H1 (cell line): ENCODE measurements at regions not wholly inside any gene's neighbourhood (a gene's known extent, or its start where the extent isn't known, plus 50 kb on each side); places are given as distances from the start of the nearest gene placed in this dataset.

Experiments
- ATF2 ChIP-seq: IDR thresholded peaks from 2 replicates; pipeline ENCODE4 v1.6.1; 2012; ENCODE audit warnings: low read length, inconsistent platforms
- CEBPB ChIP-seq: IDR thresholded peaks from 2 replicates; pipeline ENCODE4 v1.6.1; 2012; ENCODE audit warnings: low read depth, low read length
- CREB1 ChIP-seq: IDR thresholded peaks from 2 replicates; pipeline ENCODE4 v1.6.1; 2012; ENCODE audit warnings: inconsistent platforms
- EZH2 ChIP-seq: fragments of 200-600 bp; sonication (generic); IDR thresholded peaks from 2 replicates; pipeline ENCODE4 v1.7.1; 2012; ENCODE audit warnings: low read depth, mild to moderate bottlenecking, moderate library complexity, low read length, inconsistent platforms; ENCODE audit not compliant: severe bottlenecking
- HDAC2 ChIP-seq, 2 experiments: fragments of 300-600 bp in 1 of 2; sonication (generic) in 1 of 2; IDR thresholded peaks; 2 replicates each; pipeline ENCODE4 v1.6.1; 2011 to 2012; ENCODE audit warnings: low read depth in 2 of 2, low read length in 2 of 2, mild to moderate bottlenecking in 2 of 2, moderate library complexity in 2 of 2, borderline replicate concordance in 1 of 2, inconsistent platforms in 1 of 2
- PHF8 ChIP-seq: fragments of 200-600 bp; sonication (generic); conservative IDR thresholded peaks from 2 replicates; pipeline ENCODE4 v1.7.1; 2012; ENCODE audit warnings: low read depth, mild to moderate bottlenecking, inconsistent platforms, low read length, moderate library complexity
- POLR2A ChIP-seq, 2 experiments: IDR thresholded peaks; 1 replicate in 1 of 2; 2 replicates in 1 of 2; pipeline ENCODE4 v1.6.1; 2011; ENCODE audit warnings: low read depth in 2 of 2, low read length in 2 of 2, mild to moderate bottlenecking in 2 of 2; ENCODE audit errors: control extremely low read depth in 1 of 2
- SAP30 ChIP-seq: fragments of 300-600 bp; sonication (generic); IDR thresholded peaks from 2 replicates; pipeline ENCODE4 v1.7.1; 2012; ENCODE audit warnings: low read length, moderate library complexity, mild to moderate bottlenecking, inconsistent platforms; ENCODE audit not compliant: insufficient read depth, insufficient replicate concordance
- SIN3A ChIP-seq, 2 experiments: IDR thresholded peaks in 1 of 2; conservative IDR thresholded peaks in 1 of 2; 2 replicates each; pipeline ENCODE4 v1.6.1; 2011 to 2012; ENCODE audit warnings: low read length in 2 of 2, improper control_type of control experiment in 1 of 2, low read depth in 1 of 2, mild to moderate bottlenecking in 1 of 2
- TF ChIP-seq, protein P1 (sequence below), 3 experiments: IDR thresholded peaks; 1 replicate in 2 of 3; 2 replicates in 1 of 3; pipeline versions ENCODE4 v1.5.1 to v1.6.1; 2011; ENCODE audit warnings: low read length in 3 of 3, mild to moderate bottlenecking in 3 of 3, inconsistent platforms in 2 of 3, low read depth in 1 of 3, moderate library complexity in 1 of 3; ENCODE audit not compliant: insufficient read depth in 1 of 3; ENCODE audit errors: control extremely low read depth in 1 of 3

- TF ChIP-seq, protein P1, sequence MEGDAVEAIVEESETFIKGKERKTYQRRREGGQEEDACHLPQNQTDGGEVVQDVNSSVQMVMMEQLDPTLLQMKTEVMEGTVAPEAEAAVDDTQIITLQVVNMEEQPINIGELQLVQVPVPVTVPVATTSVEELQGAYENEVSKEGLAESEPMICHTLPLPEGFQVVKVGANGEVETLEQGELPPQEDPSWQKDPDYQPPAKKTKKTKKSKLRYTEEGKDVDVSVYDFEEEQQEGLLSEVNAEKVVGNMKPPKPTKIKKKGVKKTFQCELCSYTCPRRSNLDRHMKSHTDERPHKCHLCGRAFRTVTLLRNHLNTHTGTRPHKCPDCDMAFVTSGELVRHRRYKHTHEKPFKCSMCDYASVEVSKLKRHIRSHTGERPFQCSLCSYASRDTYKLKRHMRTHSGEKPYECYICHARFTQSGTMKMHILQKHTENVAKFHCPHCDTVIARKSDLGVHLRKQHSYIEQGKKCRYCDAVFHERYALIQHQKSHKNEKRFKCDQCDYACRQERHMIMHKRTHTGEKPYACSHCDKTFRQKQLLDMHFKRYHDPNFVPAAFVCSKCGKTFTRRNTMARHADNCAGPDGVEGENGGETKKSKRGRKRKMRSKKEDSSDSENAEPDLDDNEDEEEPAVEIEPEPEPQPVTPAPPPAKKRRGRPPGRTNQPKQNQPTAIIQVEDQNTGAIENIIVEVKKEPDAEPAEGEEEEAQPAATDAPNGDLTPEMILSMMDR (IDR thresholded peaks at IDR 0.05; ENCODE audit: control extremely low read depth in 1 of 3, insufficient read depth in 1 of 3, low read depth in 1 of 3, low read length in 3 of 3) = no peak
- TF ChIP-seq SIN3A (conservative IDR thresholded peaks at IDR 0.05 in 1 of 2, IDR thresholded peaks at IDR 0.05 in 1 of 2; ENCODE audit: low read depth in 1 of 2, low read length in 2 of 2) (no peak), CEBPB (no peak), ATF2 (no peak), CREB1 (no peak), POLR2A (IDR thresholded peaks at IDR 0.05; ENCODE audit: control extremely low read depth in 1 of 2, low read depth in 2 of 2, low read length in 2 of 2) (no peak), SAP30 (no peak), PHF8 (no peak), EZH2 (no peak), HDAC2 (IDR thresholded peaks at IDR 0.05; ENCODE audit: borderline replicate concordance in 1 of 2, low read depth in 2 of 2, low read length in 2 of 2) (no peak)
Observed at GRCh38 chr11:28763151-28763550, 655.0 kb downstream of the METTL15 start.
